Caco-2 (cell line): ENCODE measurements at regions not wholly inside any gene's neighbourhood (a gene's known extent, or its start where the extent isn't known, plus 50 kb on each side); places are given as distances from the start of the nearest gene placed in this dataset.
"Not testable (repeated sequence)": the region's sequence is repeated elsewhere in the genome, so short reads cannot be mapped to it uniquely, and the experiment has no call there.

Source experiments
- BruUV-seq: library from RNA; stranded (reverse); fragments of 400-500 nt; replicated peaks from 2 replicates; lab custom pipeline; 2021; lab: Mats Ljungman, UMichigan
- CTCF ChIA-PET: fragments of 300-600 bp; sonication (Branson Sonifier 250); formaldehyde crosslinking; loops from one replicate; lab custom pipeline; 2022; ENCODE audit warnings: antibody characterized with exemption; lab: Charles Lee
- POLR2A ChIA-PET: fragments of 300-600 bp; sonication (Branson Sonifier 250); formaldehyde crosslinking; loops from one replicate; lab custom pipeline; 2022; ENCODE audit warnings: antibody characterized with exemption; lab: Charles Lee
- DNase-seq, 2 experiments: peaks; one replicate each; pipeline versions ENCODE4 v3.0.0 to v3.0.0-alpha.2; 2020 to 2022
- H3K27me3 ChIP-seq: replicated peaks from 2 replicates; pipeline ENCODE4 v1.6.0; 2011; ENCODE audit warnings: low read length; ENCODE audit not compliant: control insufficient read depth, insufficient read depth
- H3K36me3 ChIP-seq: 2 replicates; pipeline ENCODE4 v1.5.1; 2011; ENCODE audit warnings: low read length; ENCODE audit not compliant: control insufficient read depth, insufficient read depth
- H3K4me1 ChIP-seq: fragments of 250-450 bp; sonication (Bioruptor Pico); 2 replicates; pipeline ENCODE4 v1.5.1; 2020; ENCODE audit warnings: mild to moderate bottlenecking
- H3K4me3 ChIP-seq: 2 replicates; pipeline ENCODE4 v1.5.1; 2011; ENCODE audit warnings: low read depth, mild to moderate bottlenecking, control low read depth, low read length
- H3K9me3 ChIP-seq: fragments of 250-450 bp; sonication (Bioruptor Pico); 2 replicates; pipeline ENCODE4 v1.5.1; 2020; ENCODE audit warnings: mild to moderate bottlenecking, moderate library complexity
- H3K27ac Mint-ChIP-seq: one replicate; pipeline ENCODE4 v1.8.0; 2022; ENCODE audit warnings: mixed read lengths; ENCODE audit not compliant: unreplicated experiment
- H3K27me3 Mint-ChIP-seq: one replicate; pipeline ENCODE4 v1.8.0; 2022; ENCODE audit warnings: mixed read lengths; ENCODE audit not compliant: insufficient read depth, unreplicated experiment
- H3K36me3 Mint-ChIP-seq: one replicate; pipeline ENCODE4 v1.8.0; 2022; ENCODE audit warnings: mild to moderate bottlenecking, mixed read lengths; ENCODE audit not compliant: insufficient read depth, unreplicated experiment
- H3K4me1 Mint-ChIP-seq: one replicate; pipeline ENCODE4 v1.8.0; 2022; ENCODE audit warnings: low read depth, mixed read lengths; ENCODE audit not compliant: unreplicated experiment
- H3K4me3 Mint-ChIP-seq: one replicate; pipeline ENCODE4 v1.8.0; 2022; ENCODE audit warnings: mild to moderate bottlenecking, moderate library complexity, mixed read lengths; ENCODE audit not compliant: unreplicated experiment
- H3K9me3 Mint-ChIP-seq: one replicate; pipeline ENCODE4 v1.8.0; 2022; ENCODE audit warnings: mixed read lengths; ENCODE audit not compliant: unreplicated experiment
- CTCF ChIP-seq, 2 experiments: fragments of 200-600 bp in 1 of 2; IDR thresholded peaks; 1 replicate in 1 of 2; 2 replicates in 1 of 2; pipeline versions ENCODE4 v1.5.1 to v1.8.0; 2011 to 2022; ENCODE audit warnings: antibody characterized with exemption in 1 of 2, control low read depth in 1 of 2, inconsistent platforms in 1 of 2, low read depth in 1 of 2, low read length in 1 of 2, mild to moderate bottlenecking in 1 of 2, moderate library complexity in 1 of 2; ENCODE audit not compliant: insufficient read depth in 1 of 2, severe bottlenecking in 1 of 2, unreplicated experiment in 1 of 2
- intact Hi-C: fragments of 100-400 bp; cut with micrococcal nuclease; formaldehyde crosslinking; loops from one replicate; pipeline ENCODE4 v1.10.0; 2022; ENCODE audit not compliant: unreplicated experiment

- H3K4me1 Mint-ChIP-seq, H3K4me3 ChIP-seq, H3K4me3 Mint-ChIP-seq, BruUV-seq, H3K9me3 ChIP-seq, H3K27me3 Mint-ChIP-seq, H3K36me3 ChIP-seq, H3K27me3 ChIP-seq, POLR2A ChIA-PET, CTCF ChIA-PET, H3K9me3 Mint-ChIP-seq, H3K27ac Mint-ChIP-seq, H3K36me3 Mint-ChIP-seq, H3K4me1 ChIP-seq, intact Hi-C loops: not testable (repeated sequence)
- DNase-seq: peak in 1 of 2 experiments; percentile 2
Observed at GRCh38 chr6:170145716-170146115, 145.2 kb downstream of the DLL1 start.

DNA sequence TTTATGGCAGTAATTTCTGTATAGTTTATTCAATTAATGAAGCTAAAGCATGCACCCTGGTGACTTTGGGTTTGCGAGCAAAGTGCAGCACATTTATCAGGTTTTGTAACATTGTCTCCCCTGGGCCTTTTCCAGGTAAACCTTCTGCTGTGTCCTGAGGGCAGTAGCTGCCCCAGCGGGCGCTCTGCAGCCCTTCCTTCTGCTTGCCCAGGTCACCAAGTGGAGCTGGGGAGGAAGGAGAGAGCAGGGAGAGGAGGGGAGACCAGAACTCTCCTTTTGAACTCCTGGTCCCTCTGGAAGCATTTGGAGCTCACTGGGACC, 145.6 kb downstream of the DLL1 start:
- no peaks in the 10 kb centered on the region for H3K36me3 ChIP-seq
- ChIA-PET CTCF (no interaction called here), POLR2A (no interaction called here)
- intact Hi-C loops: no loop called here
- DNase-seq: peak in 1 of 2 experiments; percentile 3
- peaks cover 8% of the 10 kb centered on the region for H3K36me3 Mint-ChIP-seq
- peaks cover 10% of the 10 kb centered on the region for H3K9me3 Mint-ChIP-seq
- H3K4me1 Mint-ChIP-seq: no peaks in the 10 kb centered on the region
- H3K27me3 ChIP-seq: no peaks in the 10 kb centered on the region
- no peaks in the 10 kb centered on the region; the same call in 1 of the 2 replicates for H3K9me3 ChIP-seq
- H3K4me3 Mint-ChIP-seq: no peak overlapping the region
- no peaks in the 10 kb centered on the region for H3K4me1 ChIP-seq
- H3K4me3 ChIP-seq: no peak overlapping the region
- BruUV-seq: no TSS peak
- TF ChIP-seq CTCF (IDR thresholded peaks at IDR 0.05; ENCODE audit: insufficient read depth in 1 of 2, low read depth in 1 of 2, low read length in 1 of 2, severe bottlenecking in 1 of 2, unreplicated experiment in 1 of 2): no peak
- H3K27ac Mint-ChIP-seq: no peak overlapping the region
- no peaks in the 10 kb centered on the region for H3K27me3 Mint-ChIP-seq

DNA sequence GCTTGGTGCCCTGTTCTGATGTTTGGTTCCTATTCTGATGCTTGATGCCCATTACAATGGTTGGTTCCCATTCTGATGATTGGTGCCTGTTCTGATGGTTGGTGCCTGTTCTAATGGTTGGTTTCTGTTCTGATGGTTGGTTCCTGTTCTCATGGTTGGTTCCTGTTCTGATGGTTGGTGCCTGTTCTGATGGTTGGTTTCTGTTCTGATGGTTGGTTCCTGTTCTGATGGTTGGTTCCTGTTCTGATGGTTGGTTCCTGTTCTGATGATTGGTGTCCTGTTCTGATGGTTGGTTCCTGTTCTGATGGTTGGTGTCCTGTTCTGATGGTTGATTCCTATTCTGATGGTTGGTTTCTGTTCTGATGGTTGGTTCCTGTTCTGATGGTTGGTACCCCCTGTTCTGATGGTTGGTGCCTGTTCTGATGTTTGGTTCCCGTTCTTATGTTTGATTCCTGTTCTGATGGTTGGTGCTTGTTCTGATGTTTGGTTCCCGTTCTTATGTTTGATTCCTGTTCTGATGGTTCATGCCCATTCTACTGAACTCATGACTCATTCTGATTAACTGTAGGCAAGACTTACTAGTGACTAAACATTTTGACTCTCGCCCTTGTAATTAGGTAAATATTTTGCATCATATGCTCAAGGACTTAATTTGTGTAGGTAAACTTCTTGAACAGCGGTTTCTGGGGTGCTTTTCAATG, 146.2 kb downstream of the DLL1 start:
- intact Hi-C loops: no loop called here
- H3K27me3 ChIP-seq: no peaks in the 10 kb centered on the region
- H3K27me3 Mint-ChIP-seq: no peaks in the 10 kb centered on the region
- H3K9me3 ChIP-seq: no peaks in the 10 kb centered on the region; the same call in 1 of the 2 replicates
- no peak overlapping the region for H3K4me3 ChIP-seq
- TF ChIP-seq CTCF (IDR thresholded peaks at IDR 0.05; ENCODE audit: insufficient read depth in 1 of 2, low read depth in 1 of 2, low read length in 1 of 2, severe bottlenecking in 1 of 2, unreplicated experiment in 1 of 2): no peak
- no TSS peak for BruUV-seq
- no peak overlapping the region for H3K27ac Mint-ChIP-seq
- POLR2A ChIA-PET: no interaction called here
- H3K4me3 Mint-ChIP-seq: no peak overlapping the region
- CTCF ChIA-PET: no interaction called here
- peaks cover 10% of the 10 kb centered on the region for H3K9me3 Mint-ChIP-seq
- no peaks in the 10 kb centered on the region for H3K4me1 ChIP-seq
- peaks cover 8% of the 10 kb centered on the region for H3K36me3 Mint-ChIP-seq
- H3K4me1 Mint-ChIP-seq: no peaks in the 10 kb centered on the region
- DNase-seq: no peak
- H3K36me3 ChIP-seq: no peaks in the 10 kb centered on the region
